IPS DF 19.7 (cell line): ENCODE measurements at regions not wholly inside any gene's neighbourhood (a gene's known extent, or its start where the extent isn't known, plus 50 kb on each side); places are given as distances from the start of the nearest gene placed in this dataset.

Source experiments
- DNase-seq: peaks from one replicate; pipeline ENCODE4 v3.0.0-alpha.2; 2013; ENCODE audit warnings: low read depth, low spot score

GRCh38 chr7:33727315-33727714 is 178.0 kb upstream of the BMPER start:
- DNase-seq: no peak

DNA sequence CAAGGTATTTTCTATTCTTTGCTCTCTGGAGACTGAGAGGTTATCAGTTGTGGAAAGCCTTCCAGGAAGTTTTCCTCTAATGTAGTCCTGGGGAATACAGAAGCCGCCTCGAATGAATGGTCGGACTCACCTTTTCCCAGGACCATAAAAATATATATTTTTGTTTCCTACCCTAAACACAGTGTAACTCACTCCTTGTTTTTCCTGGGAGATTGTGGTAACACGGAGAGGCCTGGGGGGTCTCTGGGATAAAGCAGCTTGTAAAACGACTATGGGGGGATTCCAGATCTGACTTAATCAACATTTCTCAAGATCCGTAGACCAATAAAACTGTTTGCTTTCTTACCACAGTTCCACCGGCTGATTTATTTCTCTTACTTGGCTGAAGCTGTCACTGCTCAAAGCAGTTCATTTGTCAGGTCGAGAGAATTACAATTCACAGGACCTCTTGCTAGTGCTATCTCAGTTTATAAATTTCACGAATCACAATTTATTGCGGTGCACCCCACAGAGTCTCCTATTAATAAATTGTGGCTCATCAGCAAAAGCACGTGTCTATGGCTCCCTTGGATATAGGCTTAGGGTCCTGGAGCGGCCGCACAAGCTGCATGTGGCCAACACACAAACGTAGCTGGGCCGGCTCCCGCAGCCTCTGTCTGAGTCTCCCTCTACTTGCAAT is 176.3 kb upstream of the BMPER start:
- no peak for DNase-seq

DNA sequence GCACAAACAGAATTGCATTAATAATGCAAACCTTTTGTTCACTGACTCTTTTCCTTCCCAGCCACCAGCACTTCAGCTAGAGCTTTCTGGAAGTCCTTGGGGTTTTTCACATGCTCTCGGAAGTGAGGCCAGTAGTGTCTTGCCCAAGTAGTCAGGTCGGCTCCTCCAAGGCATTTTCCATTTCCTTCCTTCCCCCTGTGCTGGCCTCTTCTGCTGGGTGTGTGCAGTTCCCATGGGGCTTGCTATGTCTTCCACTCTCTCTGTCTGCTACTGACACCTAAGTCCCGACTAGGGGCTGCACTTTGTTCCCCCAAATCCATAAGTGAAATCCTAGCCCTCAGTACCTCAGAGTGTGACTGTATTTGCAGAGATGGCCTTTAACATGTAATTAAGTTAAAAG is 175.6 kb upstream of the BMPER start:
- no peak for DNase-seq

DNA sequence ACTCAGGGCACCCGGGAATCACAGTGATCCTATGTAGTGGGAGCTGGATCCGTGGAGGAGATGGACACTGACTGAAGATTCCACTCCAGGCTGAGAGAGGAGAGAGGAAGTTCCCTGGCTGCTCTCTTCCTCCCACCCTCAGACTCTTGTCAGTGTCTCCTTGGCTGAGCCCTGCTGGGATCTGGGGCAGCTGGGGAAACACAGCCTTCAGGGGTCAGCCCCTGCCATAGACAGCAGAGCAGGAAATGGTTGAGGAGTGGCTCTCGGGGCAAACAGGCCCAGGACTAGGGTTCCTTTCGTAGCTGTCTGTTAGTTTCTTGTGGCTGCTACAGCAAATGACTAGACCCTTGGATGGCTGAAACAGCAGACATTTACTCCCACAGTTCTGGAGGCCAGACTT is 174.4 kb upstream of the BMPER start:
- DNase-seq: no peak

DNA sequence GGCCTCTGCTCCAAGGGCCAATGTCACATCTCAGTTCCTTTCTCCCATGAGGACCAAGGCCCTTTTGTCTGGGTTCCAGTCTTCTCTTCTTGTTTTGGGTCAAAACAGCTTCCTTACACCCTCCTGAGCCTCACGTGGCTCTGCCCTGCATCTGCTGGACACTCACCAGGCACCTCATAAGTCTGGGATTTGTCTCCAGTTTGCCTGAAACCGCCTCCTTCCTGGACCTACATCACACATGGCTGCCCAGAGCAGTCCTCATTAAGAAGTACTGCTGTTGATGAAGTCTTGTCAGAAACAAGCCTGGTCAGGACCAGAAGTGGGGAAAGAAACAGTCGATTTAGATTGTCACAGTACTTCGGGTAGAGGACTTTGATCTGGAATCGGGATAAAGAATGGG is 173.4 kb upstream of the BMPER start:
- no peak for DNase-seq

DNA sequence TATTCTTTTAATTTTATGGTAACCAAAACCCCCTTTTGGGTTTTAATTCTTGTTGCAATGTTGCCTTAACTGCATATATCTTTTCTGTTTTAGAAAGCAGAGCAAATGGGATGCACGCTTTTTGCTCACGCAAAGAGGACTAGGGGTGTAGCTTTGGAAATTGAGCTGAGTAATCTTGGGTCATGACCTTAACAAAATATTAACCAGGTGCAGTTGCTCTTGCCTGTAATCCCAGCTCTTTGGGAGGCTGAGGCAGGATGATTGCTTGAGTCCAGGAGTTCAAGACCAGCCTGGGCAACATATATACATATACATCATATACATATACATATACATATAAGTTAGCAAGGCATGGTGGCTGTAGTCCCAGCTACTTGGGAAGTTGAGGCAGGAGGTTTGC is 172.9 kb upstream of the BMPER start:
- no peak for DNase-seq

DNA sequence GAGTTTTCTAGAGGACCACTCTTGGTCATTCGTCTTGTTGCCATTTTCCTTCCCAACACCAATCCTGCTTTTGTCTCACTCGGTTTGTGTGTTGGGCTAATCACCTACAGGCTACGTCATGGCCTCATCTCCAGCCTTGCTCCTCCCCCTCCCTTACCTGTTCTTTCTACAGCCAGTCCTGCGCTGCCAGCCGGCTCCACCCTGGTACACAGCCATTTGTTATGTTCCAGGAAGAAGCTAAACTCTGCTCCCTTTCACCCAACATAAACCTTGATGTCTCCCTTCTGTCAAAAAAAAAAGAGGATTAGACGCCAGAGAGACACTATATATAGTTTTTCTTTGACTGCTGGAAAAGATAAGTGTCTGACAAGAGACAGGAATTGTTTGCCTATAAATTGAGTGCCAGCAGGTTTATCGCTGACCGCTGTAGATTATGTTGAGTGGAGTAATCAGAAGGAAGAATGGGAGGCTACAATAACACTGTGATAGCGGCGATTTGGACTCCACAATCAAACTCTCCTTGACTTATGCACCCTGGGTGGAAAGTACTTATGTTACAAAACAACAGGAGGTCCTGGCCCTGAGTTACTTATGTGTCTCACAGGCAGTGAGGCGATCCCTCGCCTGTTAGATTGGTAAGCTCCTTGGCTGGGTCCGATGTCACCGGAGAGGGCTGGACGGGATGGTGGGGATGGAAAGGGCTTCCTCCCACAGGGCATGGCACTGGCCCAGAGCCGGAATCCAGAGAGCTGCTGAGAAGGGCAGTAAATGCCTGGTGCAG is 171.3 kb upstream of the BMPER start:
- no peak for DNase-seq

DNA sequence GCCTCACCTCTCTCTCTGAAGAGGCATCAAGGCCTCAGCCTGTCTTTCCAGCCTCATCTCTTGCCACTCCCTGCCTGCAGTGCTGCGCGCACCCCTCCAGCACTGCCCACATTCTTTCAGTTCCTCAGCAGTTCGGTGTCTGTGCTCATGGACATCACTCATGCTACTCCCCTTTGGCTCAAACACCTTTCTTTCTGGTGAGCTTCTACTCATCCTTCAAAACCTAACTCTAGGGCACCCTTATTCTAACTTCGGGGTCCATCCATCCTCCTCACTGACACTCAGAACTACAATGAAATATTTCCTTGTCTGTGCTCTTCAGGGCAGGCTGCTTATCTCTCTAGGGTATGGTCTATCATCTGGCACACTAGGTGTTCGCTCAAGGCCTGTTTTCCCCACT is 169.9 kb upstream of the BMPER start:
- no peak for DNase-seq

DNA sequence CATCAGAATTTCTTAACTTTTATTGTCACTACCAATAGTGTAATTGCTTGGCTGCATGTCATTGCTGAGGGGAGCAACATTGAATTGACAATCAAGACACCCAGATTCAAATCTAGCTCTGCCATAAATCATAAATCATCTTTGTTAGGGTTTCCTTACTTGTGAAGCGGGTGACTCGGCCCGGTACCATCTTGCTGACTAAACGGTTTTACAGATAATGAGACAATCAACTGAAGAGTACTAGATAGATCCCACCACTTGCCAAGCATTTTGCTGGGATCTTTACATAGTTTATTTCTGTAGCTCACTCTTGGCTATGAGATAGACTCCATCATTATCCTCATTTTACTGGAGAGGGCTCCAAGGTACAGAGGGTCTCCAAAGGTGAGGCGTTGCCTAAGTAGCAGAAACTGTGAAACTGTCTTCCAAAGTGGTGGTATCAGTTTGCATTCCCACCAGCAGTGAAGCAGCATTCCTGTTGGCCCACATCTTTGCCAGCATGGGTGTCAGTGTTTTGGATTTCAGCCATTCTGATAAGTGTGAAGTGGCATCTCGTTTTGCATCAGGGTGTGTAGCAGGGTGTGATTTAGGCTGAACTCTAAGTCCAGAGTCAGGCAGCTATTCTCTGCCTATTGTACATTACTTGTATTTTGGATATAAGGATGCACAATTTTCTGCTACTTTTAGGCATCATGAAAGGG is 168.7 kb upstream of the BMPER start:
- no peak for DNase-seq

GRCh38 chr7:33738260-33738935 is 166.9 kb upstream of the BMPER start:
- no peak for DNase-seq

DNA sequence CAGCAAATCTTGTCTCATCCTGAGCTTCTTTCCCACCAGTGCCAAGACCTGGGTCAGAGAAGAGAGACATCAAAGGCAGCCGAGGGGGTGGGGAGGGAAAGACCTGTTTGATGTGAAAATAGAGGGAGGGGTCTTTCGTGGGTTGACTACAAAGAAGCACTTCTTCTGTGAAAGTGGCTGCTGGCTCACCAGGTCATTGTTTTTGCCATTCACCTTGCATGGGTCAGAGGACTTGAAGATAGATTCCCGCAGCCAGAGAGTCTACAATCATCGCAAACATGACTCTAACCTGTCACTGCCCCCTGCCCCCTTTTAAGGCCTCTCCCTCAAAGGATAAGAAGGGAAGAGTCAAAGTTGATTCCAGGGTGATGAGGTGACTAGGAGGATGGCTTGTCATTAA is 166.1 kb upstream of the BMPER start:
- DNase-seq: no peak

GRCh38 chr7:33742521-33742920 is 162.8 kb upstream of the BMPER start:
- no peak for DNase-seq

GRCh38 chr7:33742999-33743587 is 162.2 kb upstream of the BMPER start:
- DNase-seq: no peak

GRCh38 chr7:33743594-33743993 is 161.7 kb upstream of the BMPER start:
- no peak for DNase-seq

GRCh38 chr7:33744293-33745075 is 160.9 kb upstream of the BMPER start:
- no peak for DNase-seq

GRCh38 chr7:33745934-33746333 is 159.4 kb upstream of the BMPER start:
- DNase-seq: no peak

DNA sequence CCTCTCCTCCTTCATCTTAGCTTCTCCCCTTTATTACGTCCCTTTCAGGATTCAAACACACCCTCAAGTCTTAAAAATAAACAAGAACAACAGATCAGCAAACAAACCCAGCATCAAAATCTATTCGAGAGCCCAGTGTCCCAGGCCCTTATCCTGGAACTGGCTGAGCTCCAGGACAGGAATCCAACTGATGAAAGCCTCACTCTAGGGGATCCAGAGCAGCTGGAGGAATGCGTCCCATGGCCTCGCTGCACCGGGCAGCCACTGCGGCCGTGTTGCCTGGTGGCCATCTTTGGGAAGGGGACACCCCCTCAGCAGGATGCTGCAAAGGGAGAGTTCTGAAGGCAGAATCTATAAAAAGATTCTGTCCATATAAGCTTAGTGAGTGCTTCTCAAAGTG is 156.5 kb upstream of the BMPER start:
- no peak for DNase-seq

- DNase-seq: no peak
Measured at GRCh38 chr7:33750177-33750576, 155.2 kb upstream of the BMPER start.

DNA sequence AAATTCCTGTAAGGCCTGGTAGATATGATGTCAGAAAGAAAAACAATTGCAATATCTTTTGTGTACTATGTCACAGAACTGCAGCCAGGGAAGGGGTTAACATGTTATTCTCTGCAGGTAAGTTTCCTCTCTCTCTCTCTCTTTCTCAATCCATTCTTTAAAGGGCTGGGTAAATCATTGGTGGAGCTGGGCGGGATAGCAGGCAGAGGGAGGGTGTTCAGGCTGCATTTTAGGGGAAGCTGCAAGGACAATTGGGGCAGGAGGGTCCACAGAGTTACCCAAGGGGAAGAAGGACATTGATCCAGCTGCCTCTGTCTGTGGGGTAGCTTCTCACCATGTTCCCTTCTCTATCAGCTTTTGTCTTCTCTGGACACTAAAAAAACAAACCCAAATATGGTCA is 153.9 kb upstream of the BMPER start:
- no peak for DNase-seq

GRCh38 chr7:33753881-33754525 is 151.3 kb upstream of the BMPER start:
- DNase-seq: no peak
